ENCODE measurements at regions not wholly inside any gene's neighbourhood (a gene's known extent, or its start where the extent isn't known, plus 50 kb on each side); places are given as distances from the start of the nearest gene placed in this dataset.

DNA sequence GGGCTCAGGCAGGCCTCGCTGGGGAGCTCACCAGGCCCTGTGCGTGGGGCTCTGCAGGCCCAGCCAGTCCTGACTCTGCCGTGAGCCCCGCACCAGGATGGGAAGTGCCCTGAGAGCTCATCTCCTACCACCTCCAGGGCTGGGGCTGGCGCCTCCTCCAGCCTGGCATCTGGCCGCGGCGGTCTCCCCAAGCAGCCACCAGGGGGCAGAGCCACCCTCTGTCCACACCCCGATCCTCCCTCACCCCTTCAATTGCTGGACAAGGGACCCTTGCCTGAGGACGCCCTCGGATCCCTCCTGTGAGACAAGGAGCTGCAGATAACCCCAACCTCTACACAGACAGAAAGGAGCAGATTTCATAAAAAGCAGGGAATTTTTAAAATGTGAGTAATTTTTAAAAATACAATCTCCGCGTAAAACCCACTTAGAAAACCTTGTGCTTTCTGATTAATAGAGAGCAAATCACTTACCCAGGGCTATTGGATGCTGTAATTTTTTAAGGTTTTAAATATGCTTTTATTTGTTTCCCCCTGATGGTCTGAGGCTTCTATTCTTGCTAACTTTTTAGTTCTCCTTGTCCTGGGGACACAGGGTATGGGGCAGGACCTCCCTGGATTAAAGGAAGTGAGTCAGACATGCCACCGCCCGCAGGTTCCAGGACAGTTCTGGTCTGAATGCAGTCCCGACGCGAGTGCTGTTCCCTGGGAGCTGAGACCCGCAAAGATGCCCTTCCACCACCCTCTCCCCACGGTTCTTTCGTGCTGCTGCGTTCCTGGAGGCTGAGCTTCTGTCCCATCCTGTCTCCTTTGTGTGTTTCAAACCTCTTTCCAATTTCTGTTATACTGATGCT lies 52.3 kb upstream of the CHRNA7 start (continued):
- TF ChIP-seq, protein P1, sequence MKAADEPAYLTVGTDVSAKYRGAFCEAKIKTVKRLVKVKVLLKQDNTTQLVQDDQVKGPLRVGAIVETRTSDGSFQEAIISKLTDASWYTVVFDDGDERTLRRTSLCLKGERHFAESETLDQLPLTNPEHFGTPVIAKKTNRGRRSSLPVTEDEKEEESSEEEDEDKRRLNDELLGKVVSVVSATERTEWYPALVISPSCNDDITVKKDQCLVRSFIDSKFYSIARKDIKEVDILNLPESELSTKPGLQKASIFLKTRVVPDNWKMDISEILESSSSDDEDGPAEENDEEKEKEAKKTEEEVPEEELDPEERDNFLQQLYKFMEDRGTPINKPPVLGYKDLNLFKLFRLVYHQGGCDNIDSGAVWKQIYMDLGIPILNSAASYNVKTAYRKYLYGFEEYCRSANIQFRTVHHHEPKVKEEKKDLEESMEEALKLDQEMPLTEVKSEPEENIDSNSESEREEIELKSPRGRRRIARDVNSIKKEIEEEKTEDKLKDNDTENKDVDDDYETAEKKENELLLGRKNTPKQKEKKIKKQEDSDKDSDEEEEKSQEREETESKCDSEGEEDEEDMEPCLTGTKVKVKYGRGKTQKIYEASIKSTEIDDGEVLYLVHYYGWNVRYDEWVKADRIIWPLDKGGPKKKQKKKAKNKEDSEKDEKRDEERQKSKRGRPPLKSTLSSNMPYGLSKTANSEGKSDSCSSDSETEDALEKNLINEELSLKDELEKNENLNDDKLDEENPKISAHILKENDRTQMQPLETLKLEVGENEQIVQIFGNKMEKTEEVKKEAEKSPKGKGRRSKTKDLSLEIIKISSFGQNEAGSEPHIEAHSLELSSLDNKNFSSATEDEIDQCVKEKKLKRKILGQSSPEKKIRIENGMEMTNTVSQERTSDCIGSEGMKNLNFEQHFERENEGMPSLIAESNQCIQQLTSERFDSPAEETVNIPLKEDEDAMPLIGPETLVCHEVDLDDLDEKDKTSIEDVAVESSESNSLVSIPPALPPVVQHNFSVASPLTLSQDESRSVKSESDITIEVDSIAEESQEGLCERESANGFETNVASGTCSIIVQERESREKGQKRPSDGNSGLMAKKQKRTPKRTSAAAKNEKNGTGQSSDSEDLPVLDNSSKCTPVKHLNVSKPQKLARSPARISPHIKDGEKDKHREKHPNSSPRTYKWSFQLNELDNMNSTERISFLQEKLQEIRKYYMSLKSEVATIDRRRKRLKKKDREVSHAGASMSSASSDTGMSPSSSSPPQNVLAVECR (CRISPR knock-in tag; IDR thresholded peaks at IDR 0.05; ENCODE audit: borderline replicate concordance): no peak
- TF ChIP-seq, protein P2, sequence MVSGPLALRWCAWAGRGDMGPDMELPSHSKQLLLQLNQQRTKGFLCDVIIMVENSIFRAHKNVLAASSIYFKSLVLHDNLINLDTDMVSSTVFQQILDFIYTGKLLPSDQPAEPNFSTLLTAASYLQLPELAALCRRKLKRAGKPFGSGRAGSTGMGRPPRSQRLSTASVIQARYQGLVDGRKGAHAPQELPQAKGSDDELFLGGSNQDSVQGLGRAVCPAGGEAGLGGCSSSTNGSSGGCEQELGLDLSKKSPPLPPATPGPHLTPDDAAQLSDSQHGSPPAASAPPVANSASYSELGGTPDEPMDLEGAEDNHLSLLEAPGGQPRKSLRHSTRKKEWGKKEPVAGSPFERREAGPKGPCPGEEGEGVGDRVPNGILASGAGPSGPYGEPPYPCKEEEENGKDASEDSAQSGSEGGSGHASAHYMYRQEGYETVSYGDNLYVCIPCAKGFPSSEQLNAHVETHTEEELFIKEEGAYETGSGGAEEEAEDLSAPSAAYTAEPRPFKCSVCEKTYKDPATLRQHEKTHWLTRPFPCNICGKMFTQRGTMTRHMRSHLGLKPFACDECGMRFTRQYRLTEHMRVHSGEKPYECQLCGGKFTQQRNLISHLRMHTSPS (CRISPR knock-in tag; IDR thresholded peaks at IDR 0.05; ENCODE audit: low read depth): no peak
- 0 out of 2 replicates have a peak, but pooled peaks have one; percentile 35 for TF ChIP-seq ZSCAN25 (CRISPR knock-in tag; IDR thresholded peaks at IDR 0.05)
- TF ChIP-seq HNRNPL (IDR thresholded peaks at IDR 0.05; ENCODE audit: low read depth, low read length): no peak
- no peak for TF ChIP-seq MIXL1 (CRISPR knock-in tag; IDR thresholded peaks at IDR 0.05)
- no peak for TF ChIP-seq CEBPG (CRISPR knock-in tag; IDR thresholded peaks at IDR 0.05)
- TF ChIP-seq GABPA (IDR thresholded peaks at IDR 0.05; ENCODE audit: low read depth, low read length): no peak
- no peak for TF ChIP-seq GABPA (CRISPR knock-in tag; IDR thresholded peaks at IDR 0.05; ENCODE audit: low read depth)
- no peak for TF ChIP-seq ZNF562 (CRISPR knock-in tag; IDR thresholded peaks at IDR 0.05; ENCODE audit: borderline replicate concordance)
- TF ChIP-seq, protein P3, sequence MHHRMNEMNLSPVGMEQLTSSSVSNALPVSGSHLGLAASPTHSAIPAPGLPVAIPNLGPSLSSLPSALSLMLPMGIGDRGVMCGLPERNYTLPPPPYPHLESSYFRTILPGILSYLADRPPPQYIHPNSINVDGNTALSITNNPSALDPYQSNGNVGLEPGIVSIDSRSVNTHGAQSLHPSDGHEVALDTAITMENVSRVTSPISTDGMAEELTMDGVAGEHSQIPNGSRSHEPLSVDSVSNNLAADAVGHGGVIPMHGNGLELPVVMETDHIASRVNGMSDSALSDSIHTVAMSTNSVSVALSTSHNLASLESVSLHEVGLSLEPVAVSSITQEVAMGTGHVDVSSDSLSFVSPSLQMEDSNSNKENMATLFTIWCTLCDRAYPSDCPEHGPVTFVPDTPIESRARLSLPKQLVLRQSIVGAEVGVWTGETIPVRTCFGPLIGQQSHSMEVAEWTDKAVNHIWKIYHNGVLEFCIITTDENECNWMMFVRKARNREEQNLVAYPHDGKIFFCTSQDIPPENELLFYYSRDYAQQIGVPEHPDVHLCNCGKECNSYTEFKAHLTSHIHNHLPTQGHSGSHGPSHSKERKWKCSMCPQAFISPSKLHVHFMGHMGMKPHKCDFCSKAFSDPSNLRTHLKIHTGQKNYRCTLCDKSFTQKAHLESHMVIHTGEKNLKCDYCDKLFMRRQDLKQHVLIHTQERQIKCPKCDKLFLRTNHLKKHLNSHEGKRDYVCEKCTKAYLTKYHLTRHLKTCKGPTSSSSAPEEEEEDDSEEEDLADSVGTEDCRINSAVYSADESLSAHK (CRISPR knock-in tag; IDR thresholded peaks at IDR 0.05; ENCODE audit: borderline replicate concordance): no peak
- no peak for TF ChIP-seq PHF20 (CRISPR knock-in tag; IDR thresholded peaks at IDR 0.05)
- no peak for TF ChIP-seq ZNF484 (CRISPR knock-in tag; IDR thresholded peaks at IDR 0.05; ENCODE audit: borderline replicate concordance, low read depth)
- no peak for TF ChIP-seq PPARG (CRISPR knock-in tag; conservative IDR thresholded peaks at IDR 0.05)
- TF ChIP-seq RORA (CRISPR knock-in tag; IDR thresholded peaks at IDR 0.05): no peak
- TF ChIP-seq ZNF30 (CRISPR knock-in tag; IDR thresholded peaks at IDR 0.05): no peak
- TF ChIP-seq, protein P4, sequence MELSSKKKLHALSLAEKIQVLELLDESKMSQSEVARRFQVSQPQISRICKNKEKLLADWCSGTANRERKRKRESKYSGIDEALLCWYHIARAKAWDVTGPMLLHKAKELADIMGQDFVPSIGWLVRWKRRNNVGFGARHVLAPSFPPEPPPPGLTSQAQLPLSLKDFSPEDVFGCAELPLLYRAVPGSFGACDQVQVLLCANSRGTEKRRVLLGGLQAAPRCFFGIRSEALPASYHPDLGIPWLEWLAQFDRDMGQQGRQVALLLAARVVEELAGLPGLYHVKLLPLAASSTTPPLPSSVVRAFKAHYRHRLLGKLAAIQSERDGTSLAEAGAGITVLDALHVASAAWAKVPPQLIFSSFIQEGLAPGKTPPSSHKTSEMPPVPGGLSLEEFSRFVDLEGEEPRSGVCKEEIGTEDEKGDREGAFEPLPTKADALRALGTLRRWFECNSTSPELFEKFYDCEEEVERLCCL (CRISPR knock-in tag; IDR thresholded peaks at IDR 0.05; ENCODE audit: borderline replicate concordance): no peak
- TF ChIP-seq NPAS2 (CRISPR knock-in tag; IDR thresholded peaks at IDR 0.05; ENCODE audit: borderline replicate concordance): no peak
- no peak for TF ChIP-seq MED1 (CRISPR knock-in tag; IDR thresholded peaks at IDR 0.05)
- TF ChIP-seq ZFP62 (CRISPR knock-in tag; IDR thresholded peaks at IDR 0.05): no peak
- TF ChIP-seq SKI (IDR thresholded peaks at IDR 0.05; ENCODE audit: partially characterized antibody): no peak
- no peak for TF ChIP-seq ZNF546 (CRISPR knock-in tag; conservative IDR thresholded peaks at IDR 0.05)

Measured in HepG2 (cell line).